ENCODE measurements at regions not wholly inside any gene's neighbourhood (a gene's known extent, or its start where the extent isn't known, plus 50 kb on each side); places are given as distances from the start of the nearest gene placed in this dataset.
"Not testable (repeated sequence)": the region's sequence is repeated elsewhere in the genome, so short reads cannot be mapped to it uniquely, and the experiment has no call there.

DNA sequence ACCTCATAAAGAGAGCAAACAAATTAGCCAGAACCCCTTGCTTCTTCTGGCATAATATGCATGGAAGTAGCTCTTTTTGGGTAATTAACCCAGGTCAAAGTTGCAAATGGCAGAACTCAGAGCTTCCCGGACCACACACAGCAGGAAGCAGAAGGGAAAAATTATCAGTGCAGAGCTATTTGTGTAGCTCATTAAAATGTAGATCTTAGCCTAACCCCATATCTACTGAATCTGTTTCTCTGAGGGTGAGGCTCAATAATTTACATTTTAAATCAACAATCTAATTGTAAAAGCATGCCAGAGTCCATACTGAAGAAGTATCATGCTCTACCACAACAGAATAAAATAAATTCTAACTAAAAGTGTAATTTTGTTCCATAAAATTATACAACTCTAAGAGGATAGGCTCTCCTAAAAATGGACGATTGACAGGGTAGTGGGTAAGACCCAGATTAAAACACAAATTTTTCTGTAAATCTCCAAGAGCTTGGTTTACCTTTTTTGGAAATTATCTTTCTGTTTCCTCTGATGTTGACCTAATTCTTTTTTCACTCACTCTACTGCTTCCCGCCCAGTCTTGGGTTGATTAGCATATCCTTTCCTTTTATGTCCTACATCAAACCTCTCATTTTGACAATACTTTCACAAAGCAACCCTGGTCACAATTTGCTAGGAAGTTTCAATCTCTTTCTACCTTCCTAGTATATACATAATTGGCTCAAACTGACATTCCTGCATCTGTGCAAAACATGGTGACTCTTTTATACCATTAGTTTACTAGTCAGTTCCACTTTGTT, 213.3 kb upstream of the SLC16A7 start:
- in situ Hi-C loops (cut with HindIII; ENCODE audit: low pct_unique_long_range_greater_than_20kb, low sequenced_read_pairs): no loop called here
- no peak for DNase-seq (ENCODE audit: low read depth, low spot score)

DNA sequence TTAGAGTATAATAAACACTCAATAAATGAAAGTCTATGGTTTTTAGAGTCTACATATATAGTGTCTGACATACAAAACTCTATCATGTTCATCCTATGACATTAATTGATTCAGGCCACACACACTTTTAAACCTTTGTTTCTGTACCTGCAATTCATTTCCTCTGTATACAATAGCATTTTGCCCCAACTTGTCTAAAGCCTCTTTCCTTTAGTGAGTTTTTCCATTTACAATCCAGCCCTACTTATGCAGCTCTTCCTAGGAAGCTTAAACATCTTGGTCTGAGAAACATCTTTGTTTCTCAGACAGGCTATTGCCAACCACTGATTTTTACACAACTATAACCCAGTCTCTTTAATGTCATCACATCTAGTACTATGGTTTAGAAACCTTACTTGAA, 214.7 kb upstream of the SLC16A7 start:
- in situ Hi-C loops (cut with HindIII; ENCODE audit: low pct_unique_long_range_greater_than_20kb, low sequenced_read_pairs): no loop called here

DNA sequence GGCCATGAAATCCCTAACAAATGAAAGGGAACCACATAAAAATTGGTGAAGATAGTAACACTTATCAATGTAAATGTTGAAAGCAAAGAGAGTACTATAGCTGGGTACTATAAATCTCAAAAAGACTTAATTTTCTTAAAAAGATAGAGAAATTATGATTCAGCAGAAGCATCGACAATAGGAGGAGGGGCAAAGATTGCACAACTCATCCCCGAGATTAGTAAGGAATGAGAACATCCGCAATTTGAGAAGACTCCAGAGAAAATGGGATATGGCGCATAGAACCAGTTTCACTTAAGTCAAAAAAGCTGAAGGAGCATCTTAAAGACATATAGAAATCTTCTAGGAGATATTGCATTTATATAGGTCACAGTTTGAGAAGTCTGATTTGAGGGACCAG, 220.2 kb upstream of the SLC16A7 start:
- in situ Hi-C loops (cut with HindIII; ENCODE audit: low pct_unique_long_range_greater_than_20kb, low sequenced_read_pairs): no loop called here
- no peak for DNase-seq (ENCODE audit: low read depth, low spot score)

More for the DNA sequence above, 214.7 kb upstream of the SLC16A7 start:
- DNase-seq (ENCODE audit: low read depth, low spot score): no peak

GRCh38 chr12:59374783-59375182, 221.0 kb upstream of the SLC16A7 start:
- DNase-seq (ENCODE audit: low read depth, low spot score): no peak
- in situ Hi-C loops (cut with HindIII; ENCODE audit: low pct_unique_long_range_greater_than_20kb, low sequenced_read_pairs): no loop called here

GRCh38 chr12:59372956-59373355, 222.9 kb upstream of the SLC16A7 start:
- in situ Hi-C loops (cut with HindIII; ENCODE audit: low pct_unique_long_range_greater_than_20kb, low sequenced_read_pairs): no loop called here
- DNase-seq (ENCODE audit: low read depth, low spot score): peak; percentile 48

- in situ Hi-C loops (cut with HindIII; ENCODE audit: low pct_unique_long_range_greater_than_20kb, low sequenced_read_pairs): no loop called here
- DNase-seq (ENCODE audit: low read depth, low spot score): no peak
These were observed 224.9 kb upstream of the SLC16A7 start for GRCh38 chr12:59370933-59371332.

GRCh38 chr12:59365133-59365532, 230.7 kb upstream of the SLC16A7 start:
- DNase-seq (ENCODE audit: low read depth, low spot score): no peak
- in situ Hi-C loops (cut with HindIII; ENCODE audit: low pct_unique_long_range_greater_than_20kb, low sequenced_read_pairs): no loop called here

DNA sequence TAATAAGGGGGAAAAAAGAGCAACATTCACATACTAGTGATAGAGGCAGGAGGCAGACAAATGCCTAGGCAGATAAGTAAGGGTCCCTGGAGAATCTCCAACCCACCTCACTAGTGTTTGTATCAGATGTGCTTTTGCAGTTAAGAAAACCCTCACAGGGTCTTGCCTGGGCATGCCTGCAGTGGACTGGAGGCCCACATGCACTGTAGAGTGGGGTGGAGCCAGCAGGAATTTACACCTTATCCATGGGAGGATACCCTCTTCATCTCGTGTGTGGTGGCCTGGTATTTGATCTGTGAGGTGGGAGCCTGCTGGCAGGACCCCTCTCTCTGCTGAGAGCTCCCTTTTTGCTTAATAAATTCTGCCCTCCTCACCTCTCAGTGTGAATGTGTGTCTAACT, 238.0 kb upstream of the SLC16A7 start:
- in situ Hi-C loops (cut with HindIII; ENCODE audit: low pct_unique_long_range_greater_than_20kb, low sequenced_read_pairs): no loop called here
- no peak for DNase-seq (ENCODE audit: low read depth, low spot score)

DNA sequence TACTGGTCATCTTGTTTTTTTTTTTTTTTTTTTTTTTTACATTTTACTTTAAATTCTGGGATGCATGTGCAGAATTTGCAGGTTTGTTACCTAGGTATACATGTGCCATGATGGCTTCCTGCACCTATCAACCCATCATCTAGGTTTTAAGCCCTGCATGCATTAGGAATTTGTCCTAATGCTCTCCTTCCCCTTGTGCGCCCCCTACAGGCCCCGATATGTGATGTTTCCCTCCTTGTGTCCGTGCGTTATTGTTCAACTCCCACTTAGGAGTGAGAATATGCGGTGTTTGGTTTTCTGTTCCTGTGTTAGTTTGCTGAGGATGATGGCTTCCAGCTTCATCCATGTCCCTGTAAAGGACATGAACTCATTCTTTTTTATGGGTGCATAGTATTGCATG, 249.6 kb upstream of the SLC16A7 start:
- DNase-seq (ENCODE audit: low read depth, low spot score): peak; percentile 71
- in situ Hi-C loops (cut with HindIII; ENCODE audit: low pct_unique_long_range_greater_than_20kb, low sequenced_read_pairs): not testable (repeated sequence)

- in situ Hi-C loops (cut with HindIII; ENCODE audit: low pct_unique_long_range_greater_than_20kb, low sequenced_read_pairs): no loop called here
- DNase-seq (ENCODE audit: low read depth, low spot score): no peak
These were observed 250.4 kb upstream of the SLC16A7 start for GRCh38 chr12:59345406-59345805.

- in situ Hi-C loops (cut with HindIII; ENCODE audit: low pct_unique_long_range_greater_than_20kb, low sequenced_read_pairs): no loop called here
These were observed 251.6 kb upstream of the SLC16A7 start for GRCh38 chr12:59344224-59344623.

GRCh38 chr12:59329462-59329861, 266.4 kb upstream of the SLC16A7 start:
- no peak for DNase-seq (ENCODE audit: low read depth, low spot score)
- in situ Hi-C loops (cut with HindIII; ENCODE audit: low pct_unique_long_range_greater_than_20kb, low sequenced_read_pairs): no loop called here

More at GRCh38 chr12:59344224-59344623, 251.6 kb upstream of the SLC16A7 start:
- no peak for DNase-seq (ENCODE audit: low read depth, low spot score)

GRCh38 chr12:59328395-59329075, 267.3 kb upstream of the SLC16A7 start:
- in situ Hi-C loops (cut with HindIII; ENCODE audit: low pct_unique_long_range_greater_than_20kb, low sequenced_read_pairs): not testable (repeated sequence)

DNA sequence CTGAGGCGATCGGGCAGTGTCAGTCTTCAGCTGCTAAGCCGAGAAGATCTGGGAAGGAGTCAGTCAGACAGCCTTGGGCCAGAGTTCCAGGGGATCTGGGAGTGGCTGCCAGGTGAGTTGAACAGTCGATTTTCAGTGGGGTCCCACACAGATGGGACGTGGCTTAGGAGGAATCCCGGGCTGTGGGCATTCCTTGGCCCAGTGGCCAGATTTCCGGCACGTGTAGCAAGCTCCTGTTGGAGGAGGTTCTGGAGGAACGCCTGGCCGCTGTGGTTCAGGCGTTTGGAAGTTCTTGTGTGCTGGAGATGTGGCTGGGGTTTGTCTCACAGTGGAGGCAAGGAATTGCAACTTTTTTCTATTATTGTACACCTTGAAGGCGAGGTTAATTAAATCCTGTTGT, 269.4 kb upstream of the SLC16A7 start:
- DNase-seq (ENCODE audit: low read depth, low spot score); in situ Hi-C loops (cut with HindIII; ENCODE audit: low pct_unique_long_range_greater_than_20kb, low sequenced_read_pairs): not testable (repeated sequence)

More at GRCh38 chr12:59328395-59329075, 267.3 kb upstream of the SLC16A7 start:
- not testable (repeated sequence) for DNase-seq (ENCODE audit: low read depth, low spot score)

DNA sequence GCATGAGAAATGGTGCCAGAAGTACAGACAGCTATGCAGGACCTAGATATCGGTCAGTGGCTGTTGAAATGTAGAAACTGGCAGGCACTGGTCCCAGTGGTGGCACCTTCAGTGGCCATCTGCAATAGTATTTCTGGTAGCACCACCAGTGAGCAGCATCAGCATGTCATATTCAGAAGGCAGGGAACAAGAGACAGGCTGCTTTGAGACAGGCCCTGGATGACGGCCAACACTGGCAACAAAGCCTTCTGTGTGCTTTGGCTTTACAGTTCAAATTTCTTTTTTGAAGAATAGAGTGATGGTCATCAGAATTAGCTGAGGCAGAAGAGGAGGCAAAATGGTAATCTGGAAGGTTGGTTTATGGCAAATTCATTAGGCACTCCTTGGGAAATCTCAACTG, 273.4 kb upstream of the SLC16A7 start:
- in situ Hi-C loops (cut with HindIII; ENCODE audit: low pct_unique_long_range_greater_than_20kb, low sequenced_read_pairs): no loop called here
- DNase-seq (ENCODE audit: low read depth, low spot score): peak; percentile 81

DNA sequence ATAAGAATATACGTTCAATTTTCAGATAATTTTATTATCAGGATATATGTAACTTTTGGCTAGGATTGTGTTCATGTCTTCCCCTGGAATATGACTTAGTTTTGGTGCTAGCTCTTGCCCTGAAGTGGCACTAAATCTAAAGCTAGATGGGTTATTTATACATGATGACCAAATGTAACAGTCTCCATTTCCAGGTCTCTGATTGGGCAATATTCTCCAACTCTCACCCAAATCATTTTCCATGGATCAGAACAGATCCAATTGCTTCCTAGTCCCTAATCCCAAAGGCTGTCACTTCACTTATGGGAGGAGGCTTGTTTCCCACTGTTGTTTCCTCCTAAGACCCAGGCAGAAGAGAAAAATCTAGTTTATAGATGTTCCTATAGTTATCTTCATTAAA, 274.6 kb upstream of the SLC16A7 start:
- in situ Hi-C loops (cut with HindIII; ENCODE audit: low pct_unique_long_range_greater_than_20kb, low sequenced_read_pairs): no loop called here
- DNase-seq (ENCODE audit: low read depth, low spot score): no peak

DNA sequence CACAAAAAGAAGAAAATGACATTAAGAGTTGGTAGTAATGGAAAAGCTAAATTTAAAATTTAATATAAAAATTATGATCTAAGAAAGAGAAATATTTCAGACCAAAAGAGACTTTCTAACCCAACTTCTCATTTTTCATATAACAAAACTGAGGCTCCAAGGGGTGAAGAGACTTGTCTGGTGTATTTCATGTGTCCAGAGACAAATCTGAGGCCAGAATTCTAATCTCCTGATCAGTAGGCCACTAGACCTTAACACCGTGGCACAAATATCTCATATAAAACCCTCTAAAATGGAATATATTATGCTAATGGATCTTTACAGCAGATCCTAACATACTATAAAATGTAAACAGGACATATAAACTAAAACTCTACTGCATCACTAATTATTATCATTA, 275.7 kb upstream of the SLC16A7 start:
- no peak for DNase-seq (ENCODE audit: low read depth, low spot score)
- in situ Hi-C loops (cut with HindIII; ENCODE audit: low pct_unique_long_range_greater_than_20kb, low sequenced_read_pairs): no loop called here

GRCh38 chr12:59318940-59319339, 276.9 kb upstream of the SLC16A7 start:
- no peak for DNase-seq (ENCODE audit: low read depth, low spot score)
- in situ Hi-C loops (cut with HindIII; ENCODE audit: low pct_unique_long_range_greater_than_20kb, low sequenced_read_pairs): no loop called here

- in situ Hi-C loops (cut with HindIII; ENCODE audit: low pct_unique_long_range_greater_than_20kb, low sequenced_read_pairs): no loop called here
- no peak for DNase-seq (ENCODE audit: low read depth, low spot score)
These were observed 278.2 kb upstream of the SLC16A7 start for GRCh38 chr12:59317598-59317997.

Measured in SK-MEL-5 (cell line).